Lower leg skin (tissue), 3 donors: ENCODE measurements at regions not wholly inside any gene's neighbourhood (a gene's known extent, or its start where the extent isn't known, plus 50 kb on each side); places are given as distances from the start of the nearest gene placed in this dataset.

Experiments
- POLR2A ChIP-seq, 2 donors: fragments of 450-650 bp; IDR thresholded peaks; one replicate each; pipeline ENCODE4 v1.6.1; 2016 to 2017; ENCODE audit warnings: antibody characterized with exemption in 2 of 2, mild to moderate bottlenecking in 1 of 2, moderate library complexity in 1 of 2
- TF ChIP-seq, protein P1 (sequence below), 3 donors: fragments of 450-650 bp; IDR thresholded peaks; one replicate each; pipeline ENCODE4 v1.5.1; 2016; ENCODE audit warnings: antibody characterized with exemption in 3 of 3, mild to moderate bottlenecking in 3 of 3, moderate library complexity in 2 of 3

DNA sequence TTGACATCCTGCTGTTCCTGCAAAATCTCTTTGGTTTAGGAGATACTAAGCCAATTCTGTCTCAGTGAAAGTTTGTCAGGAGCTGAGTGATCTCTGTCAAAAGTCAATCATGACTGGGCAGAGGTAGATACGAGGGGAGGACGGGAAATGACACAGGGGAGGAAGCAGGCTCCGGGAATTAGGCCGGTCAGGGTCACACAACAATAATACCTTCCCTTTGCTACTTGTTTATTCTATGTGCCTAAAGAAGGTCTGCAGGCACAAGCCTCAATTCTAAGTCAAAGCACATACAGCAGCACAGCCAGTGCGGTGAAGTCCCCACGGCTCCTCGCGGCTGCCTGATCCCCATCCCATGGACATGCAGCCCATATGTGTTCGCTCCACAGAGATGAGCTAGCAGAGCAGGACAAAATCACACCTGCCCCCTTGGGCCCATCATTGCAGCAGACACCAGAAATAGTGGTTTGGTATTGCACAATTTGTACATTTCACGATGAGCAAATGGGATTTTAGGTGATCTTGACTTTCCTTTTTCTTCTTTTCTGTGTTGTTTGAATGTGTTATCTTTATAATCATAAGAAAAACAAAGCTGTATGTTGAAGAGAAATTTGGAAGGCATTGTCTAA, 141.4 kb downstream of the VAPA start:
- TF ChIP-seq, protein P1, sequence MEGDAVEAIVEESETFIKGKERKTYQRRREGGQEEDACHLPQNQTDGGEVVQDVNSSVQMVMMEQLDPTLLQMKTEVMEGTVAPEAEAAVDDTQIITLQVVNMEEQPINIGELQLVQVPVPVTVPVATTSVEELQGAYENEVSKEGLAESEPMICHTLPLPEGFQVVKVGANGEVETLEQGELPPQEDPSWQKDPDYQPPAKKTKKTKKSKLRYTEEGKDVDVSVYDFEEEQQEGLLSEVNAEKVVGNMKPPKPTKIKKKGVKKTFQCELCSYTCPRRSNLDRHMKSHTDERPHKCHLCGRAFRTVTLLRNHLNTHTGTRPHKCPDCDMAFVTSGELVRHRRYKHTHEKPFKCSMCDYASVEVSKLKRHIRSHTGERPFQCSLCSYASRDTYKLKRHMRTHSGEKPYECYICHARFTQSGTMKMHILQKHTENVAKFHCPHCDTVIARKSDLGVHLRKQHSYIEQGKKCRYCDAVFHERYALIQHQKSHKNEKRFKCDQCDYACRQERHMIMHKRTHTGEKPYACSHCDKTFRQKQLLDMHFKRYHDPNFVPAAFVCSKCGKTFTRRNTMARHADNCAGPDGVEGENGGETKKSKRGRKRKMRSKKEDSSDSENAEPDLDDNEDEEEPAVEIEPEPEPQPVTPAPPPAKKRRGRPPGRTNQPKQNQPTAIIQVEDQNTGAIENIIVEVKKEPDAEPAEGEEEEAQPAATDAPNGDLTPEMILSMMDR (IDR thresholded peaks at IDR 0.05): no peak
- TF ChIP-seq POLR2A (IDR thresholded peaks at IDR 0.05): no peak
